NAMALWA (cell line): ENCODE measurements at regions not wholly inside any gene's neighbourhood (a gene's known extent, or its start where the extent isn't known, plus 50 kb on each side); places are given as distances from the start of the nearest gene placed in this dataset.
"Not testable (repeated sequence)": the region's sequence is repeated elsewhere in the genome, so short reads cannot be mapped to it uniquely, and the experiment has no call there.

Experiments
- DNase-seq: peaks from one replicate; pipeline ENCODE4 v3.0.0-alpha.2; 2015; ENCODE audit warnings: low spot score

GRCh38 chr5:103993031-103993430, 430.4 kb upstream of the NUDT12 start:
- DNase-seq = no peak

GRCh38 chr5:103990064-103990463, 427.5 kb upstream of the NUDT12 start:
- no peak for DNase-seq

DNA sequence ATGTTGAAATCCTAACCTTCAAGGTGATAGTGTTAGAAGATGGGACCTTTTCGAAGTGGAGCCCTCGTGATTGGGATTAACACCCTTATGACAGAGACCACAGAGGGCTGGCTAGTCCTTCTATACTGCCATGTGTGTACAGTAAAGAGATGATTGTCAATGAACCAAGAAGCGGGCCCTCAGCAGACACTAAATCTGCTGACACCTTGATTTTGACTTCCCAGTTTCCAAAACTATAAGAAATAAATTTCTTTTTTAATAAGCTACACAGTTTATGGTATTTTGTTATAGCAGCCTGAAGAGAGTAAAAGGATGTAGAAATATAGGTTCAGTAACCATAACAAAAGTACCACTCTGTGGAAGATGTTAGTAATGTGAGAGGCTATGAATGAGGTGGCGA, 419.0 kb upstream of the NUDT12 start:
- DNase-seq = no peak

DNA sequence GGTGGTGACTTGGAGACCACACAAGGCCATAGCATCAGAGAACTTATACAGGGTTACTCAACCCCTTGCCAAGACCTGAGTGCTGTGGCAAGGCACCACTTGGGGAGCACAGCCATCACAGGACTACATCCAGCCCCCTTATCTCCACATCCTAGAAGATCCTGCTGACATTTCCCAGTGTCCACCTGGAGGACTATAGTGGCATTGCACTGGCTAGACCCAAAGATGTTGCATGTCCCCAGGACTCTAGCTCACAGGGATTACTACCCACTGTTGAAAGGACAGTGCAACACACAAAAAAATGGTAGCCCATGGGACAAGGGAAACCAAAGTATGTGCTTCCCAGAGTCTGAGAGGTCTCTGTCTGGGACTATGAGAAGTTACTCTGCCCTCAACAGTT, 411.1 kb upstream of the NUDT12 start:
- peak; percentile 4 for DNase-seq

GRCh38 chr5:103966295-103966694, 403.7 kb upstream of the NUDT12 start:
- DNase-seq = not testable (repeated sequence)

DNA sequence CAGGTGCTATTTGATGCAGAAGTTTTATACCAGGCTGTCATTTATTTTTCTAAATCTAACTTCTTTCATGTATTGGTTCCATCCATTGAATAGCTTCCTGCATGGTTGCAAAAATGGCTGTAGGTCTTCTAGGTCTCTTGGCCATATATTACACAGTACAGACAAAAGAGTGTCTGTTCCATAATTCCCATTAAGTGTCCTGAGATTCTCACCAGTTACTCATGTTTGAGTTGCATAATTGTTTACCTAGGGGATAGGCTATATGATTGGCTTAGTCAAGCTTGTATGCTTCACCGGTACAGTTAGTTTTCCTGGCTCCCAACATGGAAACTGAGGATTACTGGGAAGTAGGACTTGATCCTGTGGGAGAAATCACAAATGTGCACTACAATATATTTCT, 399.4 kb upstream of the NUDT12 start:
- DNase-seq = no peak

DNA sequence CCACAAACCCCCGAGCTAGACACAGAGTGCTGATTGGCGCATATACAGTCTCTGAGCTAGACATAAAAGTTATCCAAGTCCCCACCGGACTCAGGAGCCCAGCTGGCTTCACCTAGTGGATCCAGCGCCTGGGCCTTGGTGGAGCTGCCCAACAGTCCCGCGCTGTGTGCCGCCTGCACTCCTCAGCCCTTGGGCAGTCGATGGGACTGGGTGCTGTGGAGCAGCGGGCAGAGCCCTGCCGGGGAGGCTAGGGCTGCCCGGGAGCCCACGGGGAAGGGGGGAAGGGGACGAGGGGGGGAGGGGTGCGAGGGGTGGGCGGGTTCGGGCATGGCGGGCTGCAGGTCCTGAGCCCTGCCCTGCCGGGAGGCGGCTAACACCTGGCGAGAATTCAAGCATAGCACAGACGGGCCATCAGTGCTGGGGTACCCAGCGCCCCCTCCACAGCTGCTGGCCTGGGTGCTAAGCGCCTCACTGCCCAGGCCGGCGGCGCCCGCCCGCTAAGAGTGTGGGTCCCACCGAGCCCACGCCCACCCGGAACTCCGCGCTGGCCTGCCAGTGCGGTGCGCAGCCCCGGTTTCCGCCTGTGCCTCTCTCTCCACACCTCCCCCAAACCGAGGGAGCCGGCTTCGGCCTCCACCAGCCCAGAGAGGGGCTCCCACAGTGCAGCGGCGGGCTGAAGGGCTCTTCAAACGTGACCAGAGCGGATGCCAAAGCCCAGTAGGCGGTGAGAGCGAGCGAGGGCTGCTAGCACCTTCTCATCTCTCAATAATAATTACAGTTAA, 391.2 kb upstream of the NUDT12 start:
- DNase-seq = no peak

DNA sequence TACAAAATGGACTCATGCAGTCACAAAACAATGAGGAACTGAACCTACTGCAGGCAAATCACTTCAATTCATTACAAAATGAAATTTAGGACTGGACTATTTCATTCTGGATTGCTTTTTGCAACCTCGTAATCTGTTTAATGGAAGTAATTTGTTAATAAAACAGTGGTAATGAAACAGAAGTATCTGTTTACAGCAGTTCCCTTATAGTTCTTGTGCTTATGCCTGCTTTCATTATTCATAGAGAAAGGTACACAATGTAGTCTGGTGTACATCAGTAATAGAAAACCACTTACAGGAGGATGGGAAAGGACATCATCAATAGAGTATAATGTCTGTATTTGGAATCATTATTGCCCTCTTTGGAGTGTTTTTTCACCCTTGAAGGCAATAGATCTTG, 389.2 kb upstream of the NUDT12 start:
- DNase-seq = no peak

DNA sequence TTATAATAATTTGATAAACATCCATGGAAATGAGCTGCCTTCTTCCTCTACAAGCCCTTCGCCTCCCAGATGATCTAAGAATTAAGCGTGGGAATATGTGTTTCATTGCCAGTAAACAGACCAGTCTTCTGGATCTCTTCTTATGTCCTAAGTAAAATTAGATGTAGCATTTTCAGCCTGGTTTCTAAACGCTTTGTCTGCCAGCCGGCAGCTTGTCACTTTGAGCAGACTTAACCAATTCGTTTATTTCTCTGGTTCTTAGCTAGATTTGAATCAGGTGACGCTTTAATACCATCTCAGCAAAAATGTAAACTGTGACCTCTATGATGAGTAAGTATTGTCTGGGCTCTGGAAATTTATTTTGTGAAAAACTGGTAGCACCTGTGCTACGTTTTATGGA, 380.6 kb upstream of the NUDT12 start:
- no peak for DNase-seq

DNA sequence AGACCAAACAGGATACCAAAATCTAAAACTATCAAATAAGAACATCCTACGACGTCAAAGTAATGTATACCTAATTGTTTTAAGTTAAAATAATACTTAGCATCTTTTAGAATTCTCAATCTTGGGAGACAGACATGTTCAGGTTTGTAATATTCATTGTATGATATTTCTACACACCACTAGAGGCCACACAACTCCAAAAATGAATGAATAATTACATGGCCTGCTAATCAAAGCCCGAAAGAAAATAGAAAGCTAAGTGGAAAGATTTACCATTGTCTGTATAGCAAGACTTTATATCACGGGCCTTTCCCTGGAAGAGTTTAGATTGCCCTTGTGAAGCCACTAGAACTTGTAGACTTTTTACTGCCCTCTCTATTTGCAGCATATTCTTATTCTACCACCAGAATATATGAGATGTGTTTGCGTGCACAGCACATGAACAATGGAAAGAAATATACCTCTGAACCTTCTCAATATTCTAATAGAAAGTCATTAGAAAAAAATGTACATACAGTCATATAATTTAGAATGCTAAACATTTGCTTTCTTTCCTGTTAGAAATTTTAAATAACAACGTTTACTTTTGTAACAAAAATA, 380.1 kb upstream of the NUDT12 start:
- DNase-seq = peak; percentile 20

DNA sequence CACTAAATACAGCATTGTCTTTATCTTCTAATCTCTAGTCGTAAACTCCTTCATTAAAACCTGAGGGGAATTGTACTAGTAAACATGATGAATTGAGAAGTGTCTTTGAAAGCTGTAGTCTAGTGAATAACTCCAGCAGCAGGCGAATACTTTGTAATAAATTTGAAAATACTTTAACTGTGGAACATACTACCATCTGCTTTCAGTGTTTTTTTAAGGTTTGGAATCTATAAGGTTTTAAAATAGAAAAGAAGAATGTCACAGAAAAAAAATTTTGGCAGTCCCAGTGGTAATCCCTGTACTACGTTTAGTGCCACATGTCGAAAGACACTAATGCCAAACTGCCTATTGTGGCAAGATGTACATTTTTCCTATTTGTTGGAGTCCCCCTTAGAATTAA, 379.0 kb upstream of the NUDT12 start:
- no peak for DNase-seq

DNA sequence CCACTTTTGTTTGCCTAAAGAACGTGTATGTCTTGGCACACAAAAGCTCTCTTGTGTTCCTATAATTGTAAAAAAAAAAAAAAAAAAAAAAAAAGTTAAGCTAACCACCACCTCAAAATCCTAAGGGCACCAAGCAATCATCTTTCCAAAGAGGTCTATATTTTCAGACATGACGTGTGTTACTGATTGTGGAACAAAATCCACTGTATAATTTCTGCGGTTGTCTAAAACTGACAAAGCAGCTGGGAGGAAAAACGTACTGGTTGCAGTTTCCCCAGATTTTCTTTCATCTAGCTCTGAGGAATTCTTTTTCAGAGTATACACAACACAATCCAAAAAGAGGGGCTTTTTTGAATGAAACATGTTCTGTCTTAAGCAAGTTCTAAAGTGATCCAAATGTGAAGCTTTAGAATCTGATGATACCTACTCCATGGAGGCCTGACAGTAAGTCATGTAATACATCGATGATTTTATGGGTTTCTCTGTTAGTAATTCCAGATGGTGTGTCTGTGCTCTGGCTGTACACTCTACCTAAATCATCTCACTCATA, 375.6 kb upstream of the NUDT12 start:
- no peak for DNase-seq

DNA sequence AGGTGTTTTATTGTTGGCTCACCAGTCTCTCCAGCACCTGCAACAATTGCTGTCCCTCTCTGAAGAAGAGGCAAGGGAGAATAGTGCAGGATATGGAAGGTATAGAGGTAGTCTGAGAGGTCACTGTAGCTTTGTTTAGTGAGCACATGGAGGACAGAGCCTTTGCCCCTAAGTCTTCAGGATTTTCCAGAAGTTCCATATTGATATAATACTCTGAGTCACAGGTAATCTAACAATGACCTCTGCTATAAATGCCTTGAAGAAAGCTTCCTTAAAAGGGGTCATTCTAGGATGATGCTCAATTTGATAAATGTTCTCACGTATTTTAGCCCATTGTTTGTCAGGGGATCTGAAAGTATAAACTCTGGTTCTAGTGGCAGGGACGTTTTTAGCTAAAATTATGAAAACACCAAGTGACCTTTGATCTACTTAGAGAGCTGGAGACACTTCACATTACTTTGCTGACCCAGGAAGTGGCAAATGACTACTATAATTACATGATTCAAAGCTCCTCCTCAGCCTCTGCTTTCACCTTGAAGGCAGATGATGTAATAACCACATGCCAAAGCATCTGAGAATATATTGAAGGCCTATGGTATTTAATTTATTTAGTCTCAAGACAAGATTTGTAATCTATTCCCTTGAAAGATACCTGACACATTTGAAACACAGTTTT, 366.9 kb upstream of the NUDT12 start:
- no peak for DNase-seq

DNA sequence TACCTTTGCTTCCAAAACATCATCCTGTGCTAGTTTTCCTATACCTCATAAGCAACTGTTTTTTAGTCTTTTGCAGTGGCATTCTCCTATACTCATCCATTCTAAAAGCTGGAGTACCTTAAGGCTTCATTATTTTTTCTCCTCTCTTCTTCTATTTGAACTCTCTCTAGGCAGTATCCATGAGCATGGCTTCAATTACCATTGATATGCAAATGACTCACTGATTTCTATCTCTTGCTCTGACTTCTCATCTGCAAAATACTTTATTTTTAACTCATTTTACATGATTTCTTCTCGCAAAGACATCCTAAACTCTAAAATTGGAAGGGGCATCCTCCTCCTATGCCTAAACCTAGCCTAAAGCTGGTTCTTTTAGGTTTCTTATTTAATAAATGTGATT, 365.1 kb upstream of the NUDT12 start:
- DNase-seq = no peak

DNA sequence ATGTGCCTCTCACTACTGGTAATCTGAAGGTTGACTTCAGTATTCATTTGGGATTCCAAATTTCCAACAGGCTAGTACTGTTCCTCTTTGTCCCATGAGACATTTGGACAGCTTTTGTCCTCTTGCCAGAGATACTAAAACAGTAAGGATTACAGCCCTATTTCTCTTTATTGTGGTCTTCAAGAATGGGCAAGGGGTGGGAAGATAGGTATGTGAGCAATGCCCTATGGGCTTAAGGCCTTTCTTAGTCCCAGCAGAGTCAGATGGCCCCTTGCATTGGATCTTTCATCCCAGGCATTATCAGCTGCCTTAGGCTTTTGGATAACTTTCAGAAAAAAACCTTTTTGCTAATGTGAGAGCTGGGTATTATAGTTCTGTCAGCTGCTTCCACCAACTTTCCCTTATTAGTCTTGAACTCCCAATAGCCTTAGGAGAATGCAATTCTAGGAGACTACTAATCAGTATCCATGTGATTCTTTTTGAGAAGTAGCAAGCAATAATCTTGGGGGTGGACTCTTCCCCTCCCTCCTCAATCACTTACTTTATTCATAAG, 361.1 kb upstream of the NUDT12 start:
- no peak for DNase-seq

- no peak for DNase-seq
Measured at GRCh38 chr5:103919506-103919905, 356.9 kb upstream of the NUDT12 start.

DNA sequence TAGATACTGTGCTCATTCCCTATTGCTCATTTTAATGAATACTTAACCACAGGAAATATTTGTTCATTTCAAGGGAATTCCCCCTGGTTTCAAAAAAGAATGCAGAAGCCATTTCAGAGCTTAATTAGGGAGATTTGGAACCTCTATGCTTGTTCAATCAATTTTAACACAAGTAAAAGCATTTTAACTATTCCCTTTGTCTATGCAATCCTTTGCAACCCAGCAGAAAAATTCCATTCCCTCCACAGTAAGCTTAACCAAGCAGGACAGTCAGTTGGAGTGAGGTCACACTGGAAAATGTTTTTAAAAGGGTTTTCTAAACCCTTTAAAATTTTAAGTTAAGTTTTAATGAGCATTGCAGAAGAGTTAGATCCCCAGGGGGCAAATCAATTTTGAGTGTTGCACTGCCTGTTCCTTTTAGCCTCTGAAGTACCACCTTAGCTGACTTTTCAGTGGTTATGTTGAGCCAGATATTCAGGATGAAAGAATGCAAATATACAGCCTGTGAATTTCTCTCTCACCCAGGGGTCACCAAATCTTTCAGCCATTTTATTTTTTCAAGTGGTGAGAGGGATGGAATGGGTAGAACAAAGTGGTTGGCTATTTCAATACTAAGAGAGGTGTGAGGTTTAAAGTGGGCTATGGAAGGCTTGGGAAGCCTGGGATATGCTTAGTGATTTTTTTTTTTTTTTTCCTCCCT, 356.2 kb upstream of the NUDT12 start:
- DNase-seq = no peak

- DNase-seq = no peak
Measured at GRCh38 chr5:103915081-103915480, 352.5 kb upstream of the NUDT12 start.

GRCh38 chr5:103910786-103911185, 348.2 kb upstream of the NUDT12 start:
- DNase-seq = no peak

- DNase-seq = no peak
Measured at GRCh38 chr5:103910011-103910410, 347.4 kb upstream of the NUDT12 start.

GRCh38 chr5:103909391-103909790, 346.8 kb upstream of the NUDT12 start:
- no peak for DNase-seq
